HEK293 (cell line): ENCODE measurements at regions not wholly inside any gene's neighbourhood (a gene's known extent, or its start where the extent isn't known, plus 50 kb on each side); places are given as distances from the start of the nearest gene placed in this dataset.

ENCODE experiments used
- CTCF ChIA-PET: fragments of 350-600 bp; formaldehyde crosslinking; extraction: SDS; loops from one replicate; lab custom pipeline; 2021; ENCODE audit warnings: antibody characterized with exemption; lab: Yijun Ruan, JAX
- POLR2A ChIA-PET: fragments of 300-600 bp; formaldehyde crosslinking; extraction: SDS; loops from one replicate; lab custom pipeline; 2020; ENCODE audit warnings: antibody characterized with exemption, inconsistent platforms; lab: Yijun Ruan, JAX
- H3K27ac ChIP-seq: fragments of 200-500 bp; sonication (Bioruptor generic); 2 replicates; pipeline ENCODE4 v1.5.1; 2014; ENCODE audit warnings: low read depth, low read length, control low read depth, inconsistent platforms; ENCODE audit errors: extremely low read depth
- H3K36me3 ChIP-seq, 2 experiments: fragments of 200-500 bp in 1 of 2; sonication (Bioruptor generic) in 1 of 2; 1 replicate in 1 of 2; 2 replicates in 1 of 2; pipeline ENCODE4 v1.5.1; 2014 to 2017; ENCODE audit warnings: inconsistent platforms in 2 of 2, low read length in 2 of 2; ENCODE audit not compliant: control insufficient read depth in 2 of 2, insufficient read depth in 1 of 2
- H3K4me1 ChIP-seq: fragments of 200-500 bp; sonication (Bioruptor generic); 2 replicates; pipeline ENCODE4 v1.5.1; 2014; ENCODE audit warnings: mild to moderate bottlenecking, low read length, inconsistent platforms; ENCODE audit not compliant: control insufficient read depth, insufficient read depth
- H3K4me3 ChIP-seq: 2 replicates; pipeline ENCODE4 v1.5.1; 2011; ENCODE audit warnings: low read depth, mild to moderate bottlenecking, control low read depth, low read length, moderate library complexity
- H3K9me3 ChIP-seq: fragments of 200-500 bp; sonication (Bioruptor generic); 2 replicates; pipeline ENCODE4 v1.5.1; 2014; ENCODE audit warnings: low read depth, low read length, inconsistent platforms; ENCODE audit not compliant: control insufficient read depth, insufficient read depth
- EGR2 ChIP-seq: fragments of 450-650 bp; formaldehyde crosslinking; IDR thresholded peaks from 2 replicates; pipeline ENCODE4 v1.5.1; 2016; ENCODE audit warnings: low read depth, missing biosample characterization, missing genetic modification characterization
- HOXA7 ChIP-seq: sonication (generic); formaldehyde crosslinking; IDR thresholded peaks from 2 replicates; pipeline ENCODE4 v1.8.1; 2022; ENCODE audit warnings: missing genetic modification reagents, borderline replicate concordance
- HOXC10 ChIP-seq: sonication (generic); formaldehyde crosslinking; IDR thresholded peaks from 2 replicates; pipeline ENCODE4 v1.8.1; 2023; ENCODE audit warnings: mild to moderate bottlenecking, missing genetic modification reagents
- INSM2 ChIP-seq: fragments of 450-650 bp; formaldehyde crosslinking; IDR thresholded peaks from 2 replicates; pipeline ENCODE4 v1.5.1; 2016; ENCODE audit warnings: missing biosample characterization, missing genetic modification characterization
- KLF16 ChIP-seq: fragments of 450-650 bp; formaldehyde crosslinking; IDR thresholded peaks from 2 replicates; pipeline ENCODE4 v1.5.1; 2017; ENCODE audit warnings: missing biosample characterization, missing genetic modification characterization
- OSR2 ChIP-seq: fragments of 450-650 bp; formaldehyde crosslinking; IDR thresholded peaks from 2 replicates; pipeline ENCODE4 v1.5.1; 2016; ENCODE audit warnings: missing biosample characterization, missing genetic modification characterization
- RBAK ChIP-seq: fragments of 450-650 bp; formaldehyde crosslinking; IDR thresholded peaks from 2 replicates; pipeline ENCODE4 v1.5.1; 2016; ENCODE audit warnings: missing biosample characterization, missing genetic modification characterization
- SCRT1 ChIP-seq: fragments of 450-650 bp; formaldehyde crosslinking; IDR thresholded peaks from 2 replicates; pipeline ENCODE4 v1.5.1; 2016; ENCODE audit warnings: missing biosample characterization, missing genetic modification characterization, borderline replicate concordance
- TSHZ1 ChIP-seq: fragments of 450-650 bp; formaldehyde crosslinking; IDR thresholded peaks from 2 replicates; pipeline ENCODE4 v1.5.1; 2016; ENCODE audit warnings: missing biosample characterization, missing genetic modification characterization, borderline replicate concordance
- ZBTB20 ChIP-seq: fragments of 450-650 bp; formaldehyde crosslinking; IDR thresholded peaks from 2 replicates; pipeline ENCODE4 v1.5.1; 2016; ENCODE audit warnings: missing biosample characterization, missing genetic modification characterization
- ZBTB26 ChIP-seq: fragments of 450-650 bp; formaldehyde crosslinking; optimal IDR thresholded peaks from 2 replicates; pipeline ENCODE3; 2016; ENCODE audit warnings: missing biosample characterization, mild to moderate bottlenecking, missing genetic modification characterization
- ZNF174 ChIP-seq: fragments of 450-650 bp; formaldehyde crosslinking; IDR thresholded peaks from 2 replicates; pipeline ENCODE4 v1.5.0; 2017; ENCODE audit warnings: missing biosample characterization, mild to moderate bottlenecking, missing genetic modification characterization
- ZNF211 ChIP-seq: fragments of 450-650 bp; formaldehyde crosslinking; IDR thresholded peaks from 2 replicates; pipeline ENCODE4 v1.5.1; 2016; ENCODE audit warnings: low read depth, missing biosample characterization, missing genetic modification characterization
- ZNF221 ChIP-seq: fragments of 450-650 bp; formaldehyde crosslinking; IDR thresholded peaks from 2 replicates; pipeline ENCODE4 v1.5.1; 2017; ENCODE audit warnings: missing biosample characterization, missing genetic modification characterization, borderline replicate concordance
- ZNF404 ChIP-seq: fragments of 450-650 bp; formaldehyde crosslinking; IDR thresholded peaks from 2 replicates; pipeline ENCODE4 v1.5.1; 2017; ENCODE audit warnings: missing biosample characterization, missing genetic modification characterization
- ZNF600 ChIP-seq: fragments of 450-650 bp; formaldehyde crosslinking; IDR thresholded peaks from 2 replicates; pipeline ENCODE4 v1.5.1; 2016; ENCODE audit warnings: missing biosample characterization, missing genetic modification characterization
- ZNF704 ChIP-seq: fragments of 450-650 bp; formaldehyde crosslinking; IDR thresholded peaks from 2 replicates; pipeline ENCODE4 v1.5.1; 2016; ENCODE audit warnings: missing biosample characterization, missing genetic modification characterization
- ZNF777 ChIP-seq: fragments of 450-650 bp; formaldehyde crosslinking; IDR thresholded peaks from 2 replicates; pipeline ENCODE4 v1.5.1; 2017; ENCODE audit warnings: missing biosample characterization, missing genetic modification characterization, borderline replicate concordance
- ZNF792 ChIP-seq: fragments of 450-650 bp; formaldehyde crosslinking; IDR thresholded peaks from 2 replicates; pipeline ENCODE4 v1.5.1; 2016; ENCODE audit warnings: missing biosample characterization, missing genetic modification characterization
- TF ChIP-seq, protein P1 (sequence below): fragments of 450-650 bp; formaldehyde crosslinking; IDR thresholded peaks from 2 replicates; pipeline ENCODE4 v1.5.1; 2016; ENCODE audit warnings: missing biosample characterization, missing genetic modification characterization
- TF ChIP-seq, protein P2 (sequence below): fragments of 450-650 bp; formaldehyde crosslinking; IDR thresholded peaks from 2 replicates; pipeline ENCODE4 v1.5.1; 2017; ENCODE audit warnings: missing biosample characterization, missing genetic modification characterization

GRCh38 chr4:138646383-138646782 is 369.2 kb upstream of the NOCT start:
- H3K36me3 ChIP-seq: no peaks in the 10 kb centered on the region
- H3K9me3 ChIP-seq: no peaks in the 10 kb centered on the region
- ChIA-PET CTCF (interaction anchor here (0.6 kb wide), 1 partner anchor 377 kb away, joined by 6 read pairs; no protein-coding TSS in a partner anchor), POLR2A (no interaction called here)
- no peak overlapping the region for H3K27ac ChIP-seq
- no peaks in the 10 kb centered on the region for H3K4me1 ChIP-seq
- no peak overlapping the region for H3K4me3 ChIP-seq
- TF ChIP-seq ZNF221: no peak
- no peak for TF ChIP-seq ZNF777 (tag by site-specific recombination)
- no peak for TF ChIP-seq ZNF174 (tag by site-specific recombination)
- TF ChIP-seq HOXA7: no peak
- TF ChIP-seq, protein P1, sequence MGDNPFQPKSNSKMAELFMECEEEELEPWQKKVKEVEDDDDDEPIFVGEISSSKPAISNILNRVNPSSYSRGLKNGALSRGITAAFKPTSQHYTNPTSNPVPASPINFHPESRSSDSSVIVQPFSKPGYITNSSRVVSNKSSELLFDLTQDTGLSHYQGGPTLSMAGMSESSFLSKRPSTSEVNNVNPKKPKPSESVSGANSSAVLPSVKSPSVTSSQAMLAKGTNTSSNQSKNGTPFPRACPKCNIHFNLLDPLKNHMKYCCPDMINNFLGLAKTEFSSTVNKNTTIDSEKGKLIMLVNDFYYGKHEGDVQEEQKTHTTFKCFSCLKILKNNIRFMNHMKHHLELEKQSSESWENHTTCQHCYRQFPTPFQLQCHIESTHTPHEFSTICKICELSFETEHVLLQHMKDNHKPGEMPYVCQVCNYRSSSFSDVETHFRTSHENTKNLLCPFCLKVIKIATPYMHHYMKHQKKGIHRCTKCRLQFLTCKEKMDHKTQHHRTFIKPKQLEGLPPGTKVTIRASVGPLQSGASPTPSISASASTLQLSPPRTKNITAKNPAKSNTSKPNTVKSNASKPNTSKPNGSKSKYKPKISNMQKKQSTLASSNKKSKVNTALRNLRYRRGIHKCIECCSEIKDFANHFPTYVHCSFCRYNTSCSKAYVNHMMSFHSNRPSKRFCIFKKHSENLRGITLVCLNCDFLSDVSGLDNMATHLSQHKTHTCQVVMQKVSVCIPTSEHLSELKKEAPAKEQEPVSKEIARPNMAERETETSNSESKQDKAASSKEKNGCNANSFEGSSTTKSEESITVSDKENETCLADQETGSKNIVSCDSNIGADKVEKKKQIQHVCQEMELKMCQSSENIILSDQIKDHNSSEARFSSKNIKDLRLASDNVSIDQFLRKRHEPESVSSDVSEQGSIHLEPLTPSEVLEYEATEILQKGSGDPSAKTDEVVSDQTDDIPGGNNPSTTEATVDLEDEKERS (tag by site-specific recombination): no peak
- TF ChIP-seq ZNF792 (tag by site-specific recombination): no peak
- no peak for TF ChIP-seq TSHZ1 (tag by site-specific recombination)
- no peak for TF ChIP-seq ZNF211 (tag by site-specific recombination)
- no peak for TF ChIP-seq ZNF404 (tag by site-specific recombination)
- TF ChIP-seq RBAK (tag by site-specific recombination): no peak
- no peak for TF ChIP-seq EGR2 (tag by site-specific recombination)
- TF ChIP-seq, protein P2, sequence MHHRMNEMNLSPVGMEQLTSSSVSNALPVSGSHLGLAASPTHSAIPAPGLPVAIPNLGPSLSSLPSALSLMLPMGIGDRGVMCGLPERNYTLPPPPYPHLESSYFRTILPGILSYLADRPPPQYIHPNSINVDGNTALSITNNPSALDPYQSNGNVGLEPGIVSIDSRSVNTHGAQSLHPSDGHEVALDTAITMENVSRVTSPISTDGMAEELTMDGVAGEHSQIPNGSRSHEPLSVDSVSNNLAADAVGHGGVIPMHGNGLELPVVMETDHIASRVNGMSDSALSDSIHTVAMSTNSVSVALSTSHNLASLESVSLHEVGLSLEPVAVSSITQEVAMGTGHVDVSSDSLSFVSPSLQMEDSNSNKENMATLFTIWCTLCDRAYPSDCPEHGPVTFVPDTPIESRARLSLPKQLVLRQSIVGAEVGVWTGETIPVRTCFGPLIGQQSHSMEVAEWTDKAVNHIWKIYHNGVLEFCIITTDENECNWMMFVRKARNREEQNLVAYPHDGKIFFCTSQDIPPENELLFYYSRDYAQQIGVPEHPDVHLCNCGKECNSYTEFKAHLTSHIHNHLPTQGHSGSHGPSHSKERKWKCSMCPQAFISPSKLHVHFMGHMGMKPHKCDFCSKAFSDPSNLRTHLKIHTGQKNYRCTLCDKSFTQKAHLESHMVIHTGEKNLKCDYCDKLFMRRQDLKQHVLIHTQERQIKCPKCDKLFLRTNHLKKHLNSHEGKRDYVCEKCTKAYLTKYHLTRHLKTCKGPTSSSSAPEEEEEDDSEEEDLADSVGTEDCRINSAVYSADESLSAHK (tag by site-specific recombination): no peak

GRCh38 chr4:138645289-138645688 is 370.3 kb upstream of the NOCT start:
- Histone ChIP-seq H3K4me3 (no peak overlapping the region), H3K9me3 (no peaks in the 10 kb centered on the region), H3K27ac (no peak overlapping the region), H3K36me3 (no peaks in the 10 kb centered on the region), H3K4me1 (no peaks in the 10 kb centered on the region)
- ChIA-PET CTCF (no interaction called here), POLR2A (no interaction called here)
- no peak for TF ChIP-seq HOXC10 (CRISPR knock-in tag)
- TF ChIP-seq ZNF704 (tag by site-specific recombination): no peak
- no peak for TF ChIP-seq KLF16 (tag by site-specific recombination)
- TF ChIP-seq INSM2 (tag by site-specific recombination): no peak
- no peak for TF ChIP-seq ZBTB20
- TF ChIP-seq OSR2 (tag by site-specific recombination): no peak
- TF ChIP-seq SCRT1 (tag by site-specific recombination): no peak
- TF ChIP-seq ZNF600 (tag by site-specific recombination): no peak
- no peak for TF ChIP-seq ZBTB26 (tag by site-specific recombination)
